ENCODE measurements at regions not wholly inside any gene's neighbourhood (a gene's known extent, or its start where the extent isn't known, plus 50 kb on each side); places are given as distances from the start of the nearest gene placed in this dataset.

GRCh38 chrX:91137883-91138282 lies 296.8 kb upstream of the PABPC5 start:
- no peak for TF ChIP-seq POLR2AphosphoS5 (IDR thresholded peaks at IDR 0.05; ENCODE audit: low read depth, low read length)
- TF ChIP-seq ZNF274 (IDR thresholded peaks at IDR 0.05; ENCODE audit: borderline replicate concordance, extremely low read depth, low read length) = no peak
- TF ChIP-seq TCF12 (IDR thresholded peaks at IDR 0.05; ENCODE audit: low read depth, low read length) = no peak
- no peak for TF ChIP-seq EP300 (IDR thresholded peaks at IDR 0.05; ENCODE audit: borderline replicate concordance in 1 of 2, low read depth in 2 of 2, low read length in 2 of 2)
- TF ChIP-seq CHD2 (IDR thresholded peaks at IDR 0.05; ENCODE audit: low read length) = no peak
- TF ChIP-seq CTCF (IDR thresholded peaks at IDR 0.05; ENCODE audit: control extremely low read depth in 1 of 3, insufficient read depth in 1 of 3, low read depth in 1 of 3, low read length in 3 of 3) = no peak
- TF ChIP-seq CREB1 (IDR thresholded peaks at IDR 0.05) = no peak
- no peak for TF ChIP-seq POLR2A (IDR thresholded peaks at IDR 0.05; ENCODE audit: control extremely low read depth in 1 of 2, low read depth in 2 of 2, low read length in 2 of 2)
- TF ChIP-seq ATF2 (IDR thresholded peaks at IDR 0.05; ENCODE audit: low read length) = no peak
- TF ChIP-seq CBX8 (IDR thresholded peaks at IDR 0.05; ENCODE audit: borderline replicate concordance, low read depth, low read length) = no peak
- no peak for TF ChIP-seq SAP30 (IDR thresholded peaks at IDR 0.05; ENCODE audit: insufficient read depth, insufficient replicate concordance, low read length)
